MM.1S (cell line): ENCODE measurements at regions not wholly inside any gene's neighbourhood (a gene's known extent, or its start where the extent isn't known, plus 50 kb on each side); places are given as distances from the start of the nearest gene placed in this dataset.

Experiments used
- CTCF ChIP-seq: fragments of 300-600 bp; sonication (generic); IDR thresholded peaks from 2 replicates; pipeline ENCODE4 v1.5.1; 2016; ENCODE audit warnings: antibody characterized with exemption, low read length, mixed read lengths
- EZH2 ChIP-seq: fragments of 300-600 bp; sonication (generic); optimal IDR thresholded peaks from 2 replicates; pipeline ENCODE3; 2017; ENCODE audit warnings: low read depth, mild to moderate bottlenecking, antibody characterized with exemption, low read length, mixed read lengths
- EZH2phosphoT487 ChIP-seq: fragments of 300-600 bp; sonication (generic); IDR thresholded peaks from 2 replicates; pipeline ENCODE4 v1.6.1; 2018; ENCODE audit warnings: antibody characterized with exemption, low read length

- no peak for TF ChIP-seq CTCF
- no peak for TF ChIP-seq EZH2
- TF ChIP-seq EZH2phosphoT487: no peak
Measured at GRCh38 chr12:125944446-125944845, 879.2 kb downstream of the AACS start.
